Activated CD4-positive, CD25-positive, alpha-beta regulatory T cell treated with anti-CD3 and anti-CD28 coated beads, Interleukin-2, amount 50 U/mL, for 72 hours (primary cell): ENCODE measurements at regions not wholly inside any gene's neighbourhood (a gene's known extent, or its start where the extent isn't known, plus 50 kb on each side); places are given as distances from the start of the nearest gene placed in this dataset.

Experiments used
- DNase-seq: peaks from one replicate; pipeline ENCODE4 v3.0.0; 2021

DNA sequence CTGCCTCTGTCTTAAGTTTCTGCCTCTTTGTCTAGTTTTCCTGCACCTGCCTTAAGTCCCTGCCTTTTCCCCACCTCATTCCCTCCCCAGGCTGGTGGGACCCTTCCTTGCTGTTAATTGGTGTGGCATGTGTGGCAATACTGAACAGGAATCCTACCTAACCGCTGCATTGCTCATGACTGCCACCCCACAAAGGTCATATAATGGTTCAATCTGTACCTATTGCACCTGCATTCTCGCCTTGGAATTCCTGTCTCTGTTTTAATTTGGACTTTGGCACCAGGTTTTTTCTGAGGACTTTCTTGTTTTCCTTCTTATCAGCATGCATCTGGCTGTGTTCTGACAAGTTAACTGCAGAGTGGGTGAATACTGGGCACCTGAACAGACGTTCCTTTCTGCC is 966.2 kb upstream of the TMEM132C start:
- DNase-seq = no peak

DNA sequence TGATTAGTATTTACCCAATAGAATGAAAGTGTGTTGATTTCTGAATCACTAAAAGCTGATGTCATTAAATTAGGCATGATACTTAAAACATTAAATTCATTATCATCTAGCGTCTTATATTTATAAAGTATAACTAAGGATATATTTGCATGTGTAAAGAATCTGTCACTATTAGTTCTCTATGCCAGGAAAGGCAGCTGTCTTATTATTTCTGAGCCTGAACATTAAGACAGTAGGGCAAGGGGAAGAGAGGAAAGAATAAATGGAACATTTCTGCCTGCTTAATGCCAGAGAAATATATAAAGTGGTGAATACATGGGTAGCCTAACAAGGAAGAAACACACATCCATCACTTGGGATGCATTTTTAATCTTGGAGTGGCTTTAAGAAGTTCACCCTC is 965.1 kb upstream of the TMEM132C start:
- no peak for DNase-seq

- no peak for DNase-seq
Measured at GRCh38 chr12:127304751-127305725, 961.9 kb upstream of the TMEM132C start.

- DNase-seq = no peak
Measured at GRCh38 chr12:127306604-127307215, 960.3 kb upstream of the TMEM132C start.

DNA sequence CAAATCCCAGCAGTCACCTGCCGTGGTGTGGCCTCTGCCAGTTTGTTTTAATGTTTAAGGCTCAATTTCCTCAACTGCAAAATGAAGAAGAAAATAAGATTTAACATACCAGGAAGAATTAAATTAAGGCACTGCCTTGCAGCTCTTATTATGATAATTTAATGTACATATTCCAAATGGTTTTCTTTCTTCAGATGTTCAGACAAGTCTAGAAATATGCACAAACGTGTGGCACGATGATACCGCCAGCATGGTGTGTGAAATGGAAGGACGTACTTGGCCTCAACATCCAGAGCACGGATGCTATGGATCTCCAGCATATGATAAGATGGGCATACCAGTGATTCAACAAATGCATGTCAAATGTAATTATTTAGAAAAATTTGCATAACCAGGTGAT is 959.4 kb upstream of the TMEM132C start:
- no peak for DNase-seq

GRCh38 chr12:127308148-127308547 is 958.8 kb upstream of the TMEM132C start:
- no peak for DNase-seq

DNA sequence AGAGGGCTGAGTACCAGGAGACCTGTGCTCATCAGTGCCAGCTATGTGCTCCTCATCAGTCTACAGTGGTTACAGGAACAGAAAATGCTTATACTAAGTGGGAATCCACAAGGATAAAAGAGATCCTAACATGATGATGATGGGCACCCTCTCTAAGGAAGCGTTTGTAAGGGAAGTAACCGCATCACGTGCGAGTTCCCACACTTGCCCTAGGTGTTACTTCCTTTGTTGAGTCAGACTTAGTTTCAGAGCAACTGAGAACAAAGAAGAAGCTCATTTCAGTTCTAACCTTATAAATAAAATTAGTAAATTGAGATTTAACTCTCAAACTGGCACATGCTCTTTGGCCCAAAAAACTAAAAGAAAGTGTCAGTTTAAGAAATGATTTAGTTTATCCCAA is 956.4 kb upstream of the TMEM132C start:
- no peak for DNase-seq

DNA sequence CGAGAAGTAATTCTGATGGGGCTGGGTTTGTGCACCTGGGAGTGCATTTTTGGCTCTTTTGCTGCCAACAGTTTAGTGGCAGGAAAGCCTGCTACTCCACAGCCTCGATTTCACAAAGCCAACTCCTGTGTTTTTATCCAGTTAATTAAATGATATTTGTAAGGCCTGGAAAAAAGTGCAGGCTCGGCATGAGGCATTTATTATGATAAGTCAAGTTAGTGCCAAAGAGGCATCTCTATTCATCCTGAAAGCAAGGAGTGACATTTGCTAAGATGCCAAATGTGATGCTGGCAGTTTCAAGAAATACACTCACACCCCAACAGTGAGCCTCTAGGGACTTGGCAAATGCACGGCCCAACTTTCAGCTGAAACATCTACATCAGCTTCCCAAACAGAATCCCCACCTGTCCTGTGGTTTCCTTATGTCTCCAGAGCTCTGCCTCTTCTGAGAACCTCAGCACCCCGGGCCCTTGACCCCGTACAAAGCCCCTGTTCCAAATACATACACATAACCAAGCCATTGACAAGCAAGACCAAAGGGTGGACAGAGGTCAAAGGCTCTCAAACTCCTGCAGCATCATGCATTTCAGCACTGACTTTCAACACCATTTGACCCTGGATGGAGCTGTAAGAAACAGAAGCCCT is 955.1 kb upstream of the TMEM132C start:
- DNase-seq = no peak

GRCh38 chr12:127324681-127325080 is 942.3 kb upstream of the TMEM132C start:
- no peak for DNase-seq

GRCh38 chr12:127327986-127328385 is 939.0 kb upstream of the TMEM132C start:
- DNase-seq = no peak

- no peak for DNase-seq
Measured at GRCh38 chr12:127328867-127329266, 938.1 kb upstream of the TMEM132C start.

DNA sequence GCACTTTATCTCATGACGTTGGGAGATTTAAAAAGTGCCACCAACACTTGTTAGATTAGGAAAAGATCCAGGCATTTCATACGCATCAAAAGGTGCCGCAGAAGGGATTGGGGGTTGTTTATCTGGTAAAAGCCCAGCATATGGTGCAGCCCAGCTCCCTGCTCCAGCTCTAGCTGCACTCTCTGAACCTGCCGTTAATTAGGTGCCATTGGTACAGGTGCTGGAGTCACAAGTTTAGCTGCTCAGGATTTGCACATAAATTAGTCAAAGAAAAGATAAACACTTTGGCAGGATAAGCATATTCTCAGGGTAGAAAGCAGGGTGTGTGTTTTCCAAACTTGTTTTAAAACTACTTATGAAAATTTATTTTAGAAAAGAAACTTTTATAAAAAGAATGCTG is 932.6 kb upstream of the TMEM132C start:
- DNase-seq = no peak

DNA sequence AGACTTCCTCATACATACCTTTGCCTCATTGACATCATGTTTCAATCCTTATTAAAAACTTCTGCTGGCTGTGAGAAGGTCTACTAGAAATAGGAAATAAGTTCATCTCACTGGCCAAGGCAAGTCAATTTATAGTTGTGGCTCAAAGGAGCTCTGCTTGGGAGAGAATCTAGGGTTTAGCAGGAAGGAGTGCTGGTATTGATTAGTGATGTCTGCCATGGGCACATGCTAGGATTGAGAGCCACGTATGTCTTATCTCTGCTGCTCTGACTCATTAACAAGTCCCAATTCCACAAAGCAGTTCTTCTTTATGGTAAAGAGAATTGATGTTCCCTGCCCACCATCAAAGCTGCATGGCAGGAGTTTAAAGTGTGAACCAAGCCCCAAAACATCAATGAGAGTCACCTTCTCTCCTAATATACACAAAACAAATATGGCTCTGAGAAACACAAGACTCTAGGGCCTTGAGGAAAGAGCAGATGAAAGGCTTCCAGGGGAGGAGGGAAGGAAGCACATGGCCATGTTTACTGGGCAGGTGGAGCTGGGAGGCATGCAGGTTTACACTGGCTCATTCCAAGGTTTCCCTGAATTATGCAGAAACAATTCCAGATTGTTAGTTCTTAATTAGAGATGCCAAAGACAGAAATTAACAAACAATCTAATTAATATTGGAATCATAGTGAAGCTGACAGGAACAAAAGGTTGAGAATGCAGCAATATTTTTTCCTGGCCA is 931.9 kb upstream of the TMEM132C start:
- no peak for DNase-seq

DNA sequence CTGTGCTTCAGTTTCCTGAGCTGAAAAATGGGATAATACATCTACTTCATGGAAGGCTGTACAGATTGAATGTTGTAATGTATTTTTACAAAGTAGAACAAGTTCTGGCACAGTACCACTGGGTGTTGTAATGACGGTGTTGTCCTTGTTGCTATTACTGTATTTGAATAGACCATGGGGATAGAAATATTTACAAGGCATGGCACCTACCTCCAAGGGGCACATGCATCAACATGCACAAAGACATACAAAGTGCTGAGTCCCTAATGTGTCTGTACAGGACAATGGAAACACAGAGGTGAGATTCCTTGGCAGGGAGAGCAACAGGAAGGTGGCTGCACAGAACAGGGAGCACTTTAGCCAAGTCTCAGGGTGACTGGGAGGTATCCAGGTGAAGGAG is 930.6 kb upstream of the TMEM132C start:
- DNase-seq = no peak

GRCh38 chr12:127339065-127339464 is 927.9 kb upstream of the TMEM132C start:
- no peak for DNase-seq

GRCh38 chr12:127340381-127340780 is 926.6 kb upstream of the TMEM132C start:
- no peak for DNase-seq

DNA sequence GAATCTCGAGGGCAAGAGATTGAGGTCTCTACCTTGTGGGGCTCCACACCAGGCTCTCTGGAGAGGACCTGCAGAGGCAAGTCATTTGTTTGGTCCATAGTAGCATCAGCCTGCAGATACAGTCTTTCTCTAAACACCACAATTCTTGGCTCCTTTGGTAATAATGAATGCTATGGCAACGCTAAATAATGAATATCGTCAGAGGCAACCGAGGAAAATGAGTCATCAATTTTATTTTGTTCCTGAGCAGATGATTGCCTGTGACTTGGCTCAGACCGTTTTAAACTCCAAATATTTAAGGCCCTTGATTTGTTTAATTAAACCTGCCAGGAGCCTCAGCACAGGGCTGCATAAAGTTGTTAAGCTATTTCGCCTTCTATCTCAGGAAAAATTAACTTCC is 924.1 kb upstream of the TMEM132C start:
- no peak for DNase-seq

GRCh38 chr12:127343940-127344339 is 923.0 kb upstream of the TMEM132C start:
- no peak for DNase-seq

GRCh38 chr12:127351481-127352010 is 915.4 kb upstream of the TMEM132C start:
- no peak for DNase-seq

DNA sequence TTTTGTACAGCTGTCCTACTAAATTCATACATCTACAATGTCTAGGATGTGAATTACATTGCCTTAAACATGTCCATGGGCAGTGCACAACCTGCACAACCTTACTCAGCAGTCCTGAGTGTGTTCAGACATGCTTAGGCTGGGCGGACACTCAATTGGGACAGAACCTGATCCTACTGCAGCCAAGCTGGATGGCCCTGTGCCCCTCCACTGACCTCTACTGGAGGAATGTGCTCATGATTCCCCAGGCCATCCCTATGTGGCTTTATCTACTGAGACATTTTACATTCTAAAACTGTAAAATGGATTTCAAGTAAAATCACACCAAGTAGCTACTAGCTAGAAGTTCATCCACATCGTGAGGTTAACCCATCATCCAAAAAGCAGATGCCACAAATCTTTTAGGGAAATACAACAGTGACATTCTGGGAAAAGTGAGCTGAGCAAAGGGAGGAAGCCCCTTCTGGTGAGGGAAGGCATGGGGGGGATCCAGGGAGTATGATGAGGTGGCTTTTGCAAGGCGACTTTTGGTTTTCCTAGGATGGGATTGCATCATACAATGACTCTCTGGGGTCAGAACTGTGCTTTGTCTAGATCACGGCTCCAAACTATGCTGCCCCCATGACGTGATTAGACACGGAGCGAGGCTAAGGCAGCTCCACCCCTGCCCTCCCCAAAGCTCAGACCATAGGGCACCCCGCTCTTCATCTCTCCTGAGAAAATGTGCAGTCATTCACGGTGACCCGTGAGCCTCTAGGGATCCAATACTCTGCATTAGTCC is 911.7 kb upstream of the TMEM132C start:
- DNase-seq = no peak

GRCh38 chr12:127358888-127359287 is 908.1 kb upstream of the TMEM132C start:
- DNase-seq = no peak

GRCh38 chr12:127360580-127360979 is 906.4 kb upstream of the TMEM132C start:
- DNase-seq = no peak
